ENCODE measurements at regions not wholly inside any gene's neighbourhood (a gene's known extent, or its start where the extent isn't known, plus 50 kb on each side); places are given as distances from the start of the nearest gene placed in this dataset.
"Not testable (repeated sequence)": the region's sequence is repeated elsewhere in the genome, so short reads cannot be mapped to it uniquely, and the experiment has no call there.

- DNase-seq: no peak
Measured at GRCh38 chr1:190679044-190679443, 201.4 kb upstream of the BRINP3 start.

GRCh38 chr1:190679454-190679853 lies 201.8 kb upstream of the BRINP3 start:
- DNase-seq: no peak

GRCh38 chr1:190679983-190680382 lies 202.3 kb upstream of the BRINP3 start:
- no peak for DNase-seq

- DNase-seq: no peak
Measured at GRCh38 chr1:190685676-190686075, 208.0 kb upstream of the BRINP3 start.

GRCh38 chr1:190688096-190688495 lies 210.4 kb upstream of the BRINP3 start:
- DNase-seq: no peak

GRCh38 chr1:190698488-190698887 lies 220.8 kb upstream of the BRINP3 start:
- DNase-seq: not testable (repeated sequence)

GRCh38 chr1:190699165-190699564 lies 221.5 kb upstream of the BRINP3 start:
- DNase-seq: no peak

GRCh38 chr1:190708418-190709057 lies 230.9 kb upstream of the BRINP3 start:
- no peak for DNase-seq

GRCh38 chr1:190711069-190711468 lies 233.4 kb upstream of the BRINP3 start:
- DNase-seq: no peak

- no peak for DNase-seq
Measured at GRCh38 chr1:190717055-190717454, 239.4 kb upstream of the BRINP3 start.

GRCh38 chr1:190736971-190737590 lies 259.4 kb upstream of the BRINP3 start:
- DNase-seq: no peak

- peak; percentile 5 for DNase-seq
Measured at GRCh38 chr1:190738317-190738716, 260.7 kb upstream of the BRINP3 start.

GRCh38 chr1:190739926-190740325 lies 262.3 kb upstream of the BRINP3 start:
- no peak for DNase-seq

GRCh38 chr1:190747704-190748103 lies 270.0 kb upstream of the BRINP3 start:
- DNase-seq: peak; percentile 4

GRCh38 chr1:190752131-190752530 lies 274.5 kb upstream of the BRINP3 start:
- no peak for DNase-seq

GRCh38 chr1:190754666-190755065 lies 277.0 kb upstream of the BRINP3 start:
- peak; percentile 78 for DNase-seq

GRCh38 chr1:190759807-190760206 lies 282.1 kb upstream of the BRINP3 start:
- DNase-seq: no peak

GRCh38 chr1:190762325-190762724 lies 284.7 kb upstream of the BRINP3 start:
- no peak for DNase-seq

GRCh38 chr1:190792873-190793272 lies 315.2 kb upstream of the BRINP3 start:
- no peak for DNase-seq

GRCh38 chr1:190807629-190808028 lies 330.0 kb upstream of the BRINP3 start:
- DNase-seq: no peak

- no peak for DNase-seq
Measured at GRCh38 chr1:190808035-190808434, 330.4 kb upstream of the BRINP3 start.

GRCh38 chr1:190809312-190809711 lies 331.6 kb upstream of the BRINP3 start:
- no peak for DNase-seq

- DNase-seq: no peak
Measured at GRCh38 chr1:190812996-190813395, 335.3 kb upstream of the BRINP3 start.

GRCh38 chr1:190832511-190832910 lies 354.8 kb upstream of the BRINP3 start:
- no peak for DNase-seq

GRCh38 chr1:190835658-190836057 lies 358.0 kb upstream of the BRINP3 start:
- no peak for DNase-seq

Measured in amniotic stem cell (primary cell).